H1 (cell line): ENCODE measurements at regions not wholly inside any gene's neighbourhood (a gene's known extent, or its start where the extent isn't known, plus 50 kb on each side); places are given as distances from the start of the nearest gene placed in this dataset.

ENCODE experiments used
- CTBP2 ChIP-seq: IDR thresholded peaks from 2 replicates; pipeline ENCODE4 v1.7.0; 2011; ENCODE audit warnings: borderline replicate concordance, mild to moderate bottlenecking, moderate library complexity, mixed read lengths, low read length; ENCODE audit not compliant: insufficient read depth, insufficient read length
- GTF2F1 ChIP-seq: IDR thresholded peaks from 2 replicates; pipeline ENCODE4 v1.6.1; 2012; ENCODE audit warnings: low read depth, low read length, improper control_type of control experiment, borderline replicate concordance
- KDM5A ChIP-seq: fragments of 200-600 bp; IDR thresholded peaks from 2 replicates; pipeline ENCODE4 v1.7.1; 2012; ENCODE audit warnings: mild to moderate bottlenecking, low read length, inconsistent platforms, mixed read lengths
- NRF1 ChIP-seq: IDR thresholded peaks from 2 replicates; pipeline ENCODE4 v1.6.1; 2011; ENCODE audit warnings: mild to moderate bottlenecking, low read depth, low read length, improper control_type of control experiment
- PHF8 ChIP-seq: fragments of 200-600 bp; sonication (generic); conservative IDR thresholded peaks from 2 replicates; pipeline ENCODE4 v1.7.1; 2012; ENCODE audit warnings: low read depth, mild to moderate bottlenecking, inconsistent platforms, low read length, moderate library complexity
- SIX5 ChIP-seq: IDR thresholded peaks from 2 replicates; pipeline ENCODE4 v1.6.1; 2011; ENCODE audit warnings: mild to moderate bottlenecking, low read depth, low read length
- SP1 ChIP-seq: IDR thresholded peaks from 2 replicates; pipeline ENCODE4 v1.6.1; 2011; ENCODE audit warnings: low read depth, low read length
- SP4 ChIP-seq: IDR thresholded peaks from 2 replicates; pipeline ENCODE4 v1.6.1; 2012; ENCODE audit warnings: low read length, inconsistent platforms
- SUZ12 ChIP-seq: fragments of 200-600 bp; sonication (generic); IDR thresholded peaks from 2 replicates; pipeline ENCODE4 v1.6.1; 2012; ENCODE audit warnings: mild to moderate bottlenecking, inconsistent platforms, low read length, moderate library complexity, mixed read lengths
- TAF1 ChIP-seq: IDR thresholded peaks from 2 replicates; pipeline ENCODE4 v1.6.1; 2011; ENCODE audit warnings: mild to moderate bottlenecking, low read depth, low read length
- TF ChIP-seq, protein P1 (sequence below): fragments of 300-600 bp; sonication (generic); IDR thresholded peaks from 2 replicates; pipeline ENCODE4 v1.7.1; 2012; ENCODE audit warnings: low read length, moderate library complexity, mild to moderate bottlenecking, inconsistent platforms; ENCODE audit not compliant: insufficient replicate concordance
- TF ChIP-seq, protein P2 (sequence below): IDR thresholded peaks from 2 replicates; pipeline ENCODE4 v1.6.1; 2011; ENCODE audit warnings: low read depth, mild to moderate bottlenecking, low read length; ENCODE audit not compliant: insufficient read depth

DNA sequence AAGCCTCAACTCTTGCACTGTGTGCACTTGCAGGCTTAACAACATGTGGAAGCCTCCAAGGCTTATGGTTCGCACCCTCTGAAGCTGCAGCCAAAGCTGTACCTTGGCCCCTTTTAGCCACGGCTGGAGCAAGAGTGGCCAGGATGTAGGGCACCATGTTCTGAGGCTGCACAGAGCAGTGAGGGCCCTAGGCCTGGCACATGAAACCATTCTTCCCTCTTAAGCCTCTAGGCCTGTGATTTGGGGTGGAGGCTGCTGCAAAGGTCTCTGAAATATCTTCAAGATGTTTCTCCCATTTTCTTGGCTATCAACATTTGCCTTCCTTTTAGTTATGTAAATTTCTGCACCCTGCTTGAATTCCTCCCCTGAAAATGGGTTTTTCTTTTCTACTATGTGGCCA lies 161.9 kb upstream of the SPATS2L start (continued):
- TF ChIP-seq, protein P1, sequence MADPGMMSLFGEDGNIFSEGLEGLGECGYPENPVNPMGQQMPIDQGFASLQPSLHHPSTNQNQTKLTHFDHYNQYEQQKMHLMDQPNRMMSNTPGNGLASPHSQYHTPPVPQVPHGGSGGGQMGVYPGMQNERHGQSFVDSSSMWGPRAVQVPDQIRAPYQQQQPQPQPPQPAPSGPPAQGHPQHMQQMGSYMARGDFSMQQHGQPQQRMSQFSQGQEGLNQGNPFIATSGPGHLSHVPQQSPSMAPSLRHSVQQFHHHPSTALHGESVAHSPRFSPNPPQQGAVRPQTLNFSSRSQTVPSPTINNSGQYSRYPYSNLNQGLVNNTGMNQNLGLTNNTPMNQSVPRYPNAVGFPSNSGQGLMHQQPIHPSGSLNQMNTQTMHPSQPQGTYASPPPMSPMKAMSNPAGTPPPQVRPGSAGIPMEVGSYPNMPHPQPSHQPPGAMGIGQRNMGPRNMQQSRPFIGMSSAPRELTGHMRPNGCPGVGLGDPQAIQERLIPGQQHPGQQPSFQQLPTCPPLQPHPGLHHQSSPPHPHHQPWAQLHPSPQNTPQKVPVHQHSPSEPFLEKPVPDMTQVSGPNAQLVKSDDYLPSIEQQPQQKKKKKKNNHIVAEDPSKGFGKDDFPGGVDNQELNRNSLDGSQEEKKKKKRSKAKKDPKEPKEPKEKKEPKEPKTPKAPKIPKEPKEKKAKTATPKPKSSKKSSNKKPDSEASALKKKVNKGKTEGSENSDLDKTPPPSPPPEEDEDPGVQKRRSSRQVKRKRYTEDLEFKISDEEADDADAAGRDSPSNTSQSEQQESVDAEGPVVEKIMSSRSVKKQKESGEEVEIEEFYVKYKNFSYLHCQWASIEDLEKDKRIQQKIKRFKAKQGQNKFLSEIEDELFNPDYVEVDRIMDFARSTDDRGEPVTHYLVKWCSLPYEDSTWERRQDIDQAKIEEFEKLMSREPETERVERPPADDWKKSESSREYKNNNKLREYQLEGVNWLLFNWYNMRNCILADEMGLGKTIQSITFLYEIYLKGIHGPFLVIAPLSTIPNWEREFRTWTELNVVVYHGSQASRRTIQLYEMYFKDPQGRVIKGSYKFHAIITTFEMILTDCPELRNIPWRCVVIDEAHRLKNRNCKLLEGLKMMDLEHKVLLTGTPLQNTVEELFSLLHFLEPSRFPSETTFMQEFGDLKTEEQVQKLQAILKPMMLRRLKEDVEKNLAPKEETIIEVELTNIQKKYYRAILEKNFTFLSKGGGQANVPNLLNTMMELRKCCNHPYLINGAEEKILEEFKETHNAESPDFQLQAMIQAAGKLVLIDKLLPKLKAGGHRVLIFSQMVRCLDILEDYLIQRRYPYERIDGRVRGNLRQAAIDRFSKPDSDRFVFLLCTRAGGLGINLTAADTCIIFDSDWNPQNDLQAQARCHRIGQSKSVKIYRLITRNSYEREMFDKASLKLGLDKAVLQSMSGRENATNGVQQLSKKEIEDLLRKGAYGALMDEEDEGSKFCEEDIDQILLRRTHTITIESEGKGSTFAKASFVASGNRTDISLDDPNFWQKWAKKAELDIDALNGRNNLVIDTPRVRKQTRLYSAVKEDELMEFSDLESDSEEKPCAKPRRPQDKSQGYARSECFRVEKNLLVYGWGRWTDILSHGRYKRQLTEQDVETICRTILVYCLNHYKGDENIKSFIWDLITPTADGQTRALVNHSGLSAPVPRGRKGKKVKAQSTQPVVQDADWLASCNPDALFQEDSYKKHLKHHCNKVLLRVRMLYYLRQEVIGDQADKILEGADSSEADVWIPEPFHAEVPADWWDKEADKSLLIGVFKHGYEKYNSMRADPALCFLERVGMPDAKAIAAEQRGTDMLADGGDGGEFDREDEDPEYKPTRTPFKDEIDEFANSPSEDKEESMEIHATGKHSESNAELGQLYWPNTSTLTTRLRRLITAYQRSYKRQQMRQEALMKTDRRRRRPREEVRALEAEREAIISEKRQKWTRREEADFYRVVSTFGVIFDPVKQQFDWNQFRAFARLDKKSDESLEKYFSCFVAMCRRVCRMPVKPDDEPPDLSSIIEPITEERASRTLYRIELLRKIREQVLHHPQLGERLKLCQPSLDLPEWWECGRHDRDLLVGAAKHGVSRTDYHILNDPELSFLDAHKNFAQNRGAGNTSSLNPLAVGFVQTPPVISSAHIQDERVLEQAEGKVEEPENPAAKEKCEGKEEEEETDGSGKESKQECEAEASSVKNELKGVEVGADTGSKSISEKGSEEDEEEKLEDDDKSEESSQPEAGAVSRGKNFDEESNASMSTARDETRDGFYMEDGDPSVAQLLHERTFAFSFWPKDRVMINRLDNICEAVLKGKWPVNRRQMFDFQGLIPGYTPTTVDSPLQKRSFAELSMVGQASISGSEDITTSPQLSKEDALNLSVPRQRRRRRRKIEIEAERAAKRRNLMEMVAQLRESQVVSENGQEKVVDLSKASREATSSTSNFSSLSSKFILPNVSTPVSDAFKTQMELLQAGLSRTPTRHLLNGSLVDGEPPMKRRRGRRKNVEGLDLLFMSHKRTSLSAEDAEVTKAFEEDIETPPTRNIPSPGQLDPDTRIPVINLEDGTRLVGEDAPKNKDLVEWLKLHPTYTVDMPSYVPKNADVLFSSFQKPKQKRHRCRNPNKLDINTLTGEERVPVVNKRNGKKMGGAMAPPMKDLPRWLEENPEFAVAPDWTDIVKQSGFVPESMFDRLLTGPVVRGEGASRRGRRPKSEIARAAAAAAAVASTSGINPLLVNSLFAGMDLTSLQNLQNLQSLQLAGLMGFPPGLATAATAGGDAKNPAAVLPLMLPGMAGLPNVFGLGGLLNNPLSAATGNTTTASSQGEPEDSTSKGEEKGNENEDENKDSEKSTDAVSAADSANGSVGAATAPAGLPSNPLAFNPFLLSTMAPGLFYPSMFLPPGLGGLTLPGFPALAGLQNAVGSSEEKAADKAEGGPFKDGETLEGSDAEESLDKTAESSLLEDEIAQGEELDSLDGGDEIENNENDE: no peak
- TF ChIP-seq GTF2F1 (no peak), PHF8 (no peak), KDM5A (no peak), SP4 (no peak), CTBP2 (no peak), SUZ12 (no peak), NRF1 (no peak), SP1 (no peak), SIX5 (no peak), TAF1 (no peak)
- TF ChIP-seq, protein P2, sequence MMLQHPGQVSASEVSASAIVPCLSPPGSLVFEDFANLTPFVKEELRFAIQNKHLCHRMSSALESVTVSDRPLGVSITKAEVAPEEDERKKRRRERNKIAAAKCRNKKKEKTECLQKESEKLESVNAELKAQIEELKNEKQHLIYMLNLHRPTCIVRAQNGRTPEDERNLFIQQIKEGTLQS: no peak
- TF ChIP-seq, all 59 proteins: peak for 0
